WTC11 (cell line): ENCODE measurements at regions not wholly inside any gene's neighbourhood (a gene's known extent, or its start where the extent isn't known, plus 50 kb on each side); places are given as distances from the start of the nearest gene placed in this dataset.

Experiments used
- ATAC-seq: fragments of 200-7000 bp; cut with Tn5 transposase; 2 replicates; pipeline ENCODE4 v1.10.0; 2021; ENCODE audit warnings: mild to moderate bottlenecking, moderate library complexity
- CTCF ChIA-PET: fragments of 300-600 bp; sonication (Branson Sonifier 250); formaldehyde crosslinking; loops from one replicate; lab custom pipeline; 2021; ENCODE audit warnings: antibody characterized with exemption; lab: Charles Lee
- POLR2A ChIA-PET: fragments of 350-600 bp; sonication (Branson Sonifier 250); formaldehyde crosslinking; loops from one replicate; lab custom pipeline; 2021; ENCODE audit warnings: antibody characterized with exemption; lab: Charles Lee
- DNase-seq: peaks from one replicate; pipeline ENCODE4 v3.0.0; 2021; ENCODE audit warnings: low spot score
- H3K27ac Mint-ChIP-seq: 2 replicates; pipeline ENCODE4 v1.8.0; 2021; ENCODE audit warnings: mixed read lengths
- H3K27me3 Mint-ChIP-seq: 2 replicates; pipeline ENCODE4 v1.8.0; 2021; ENCODE audit warnings: low read depth, mild to moderate bottlenecking, moderate library complexity, mixed read lengths
- H3K36me3 Mint-ChIP-seq: 2 replicates; pipeline ENCODE4 v1.8.0; 2021; ENCODE audit warnings: mixed read lengths
- H3K4me1 Mint-ChIP-seq: 2 replicates; pipeline ENCODE4 v1.8.0; 2022; ENCODE audit warnings: mixed read lengths
- H3K4me3 Mint-ChIP-seq: 2 replicates; pipeline ENCODE4 v1.8.0; 2021; ENCODE audit warnings: mild to moderate bottlenecking, moderate library complexity, mixed read lengths
- H3K9me3 Mint-ChIP-seq: 2 replicates; pipeline ENCODE4 v1.8.0; 2021; ENCODE audit warnings: mixed read lengths
- ATF2 ChIP-seq: sonication (generic); formaldehyde crosslinking; IDR thresholded peaks from 2 replicates; pipeline ENCODE4 v1.8.1; 2022; ENCODE audit warnings: low read depth, missing genetic modification reagents, borderline replicate concordance
- EMX1 ChIP-seq: fragments of 250-450 bp; sonication (Bioruptor Pico); IDR thresholded peaks from 2 replicates; pipeline ENCODE4 v1.8.0; 2021; ENCODE audit warnings: mild to moderate bottlenecking
- ERG ChIP-seq: fragments of 250-450 bp; sonication (Bioruptor Pico); IDR thresholded peaks from 2 replicates; pipeline ENCODE4 v1.8.0; 2021; ENCODE audit warnings: mild to moderate bottlenecking
- ETV6 ChIP-seq: sonication (generic); formaldehyde crosslinking; IDR thresholded peaks from 2 replicates; pipeline ENCODE4 v1.8.1; 2022; ENCODE audit warnings: mild to moderate bottlenecking, missing genetic modification reagents
- FOXK1 ChIP-seq: sonication (generic); formaldehyde crosslinking; IDR thresholded peaks from 2 replicates; pipeline ENCODE4 v1.8.0; 2022; ENCODE audit warnings: mild to moderate bottlenecking, moderate library complexity, missing genetic modification reagents
- GTF2I ChIP-seq: fragments of 250-450 bp; sonication (Bioruptor Pico); conservative IDR thresholded peaks from 2 replicates; pipeline ENCODE4 v1.4.0; 2021; ENCODE audit warnings: mild to moderate bottlenecking
- IRF1 ChIP-seq: sonication (generic); formaldehyde crosslinking; IDR thresholded peaks from 2 replicates; pipeline ENCODE4 v1.8.0; 2023; ENCODE audit warnings: missing genetic modification reagents
- IRF2 ChIP-seq: sonication (generic); formaldehyde crosslinking; IDR thresholded peaks from 2 replicates; pipeline ENCODE4 v1.8.0; 2022; ENCODE audit warnings: low read depth, missing genetic modification reagents, borderline replicate concordance
- MAX ChIP-seq: sonication (generic); formaldehyde crosslinking; IDR thresholded peaks from 2 replicates; pipeline ENCODE4 v1.8.0; 2022; ENCODE audit warnings: mild to moderate bottlenecking, missing genetic modification reagents
- NR3C1 ChIP-seq: sonication (generic); formaldehyde crosslinking; conservative IDR thresholded peaks from 2 replicates; pipeline ENCODE4 v1.8.1; 2023; ENCODE audit warnings: low read depth, mild to moderate bottlenecking, missing genetic modification reagents
- PRDM15 ChIP-seq: sonication (generic); formaldehyde crosslinking; IDR thresholded peaks from 2 replicates; pipeline ENCODE4 v1.8.0; 2022; ENCODE audit warnings: missing genetic modification reagents
- PREB ChIP-seq: sonication (generic); formaldehyde crosslinking; IDR thresholded peaks from 2 replicates; pipeline ENCODE4 v1.8.1; 2022; ENCODE audit warnings: mild to moderate bottlenecking, missing genetic modification reagents, moderate library complexity, borderline replicate concordance
- SOX15 ChIP-seq: fragments of 250-450 bp; sonication (Bioruptor Pico); IDR thresholded peaks from 2 replicates; pipeline ENCODE4 v1.9.0; 2021; ENCODE audit warnings: mild to moderate bottlenecking
- TCF7 ChIP-seq: sonication (generic); formaldehyde crosslinking; IDR thresholded peaks from 2 replicates; pipeline ENCODE4 v1.8.0; 2022; ENCODE audit warnings: mild to moderate bottlenecking, low read depth, missing genetic modification reagents, moderate library complexity
- TEAD1 ChIP-seq: sonication (generic); formaldehyde crosslinking; IDR thresholded peaks from 2 replicates; pipeline ENCODE4 v1.8.0; 2022; ENCODE audit warnings: mild to moderate bottlenecking, missing genetic modification reagents
- USF2 ChIP-seq: sonication (generic); formaldehyde crosslinking; IDR thresholded peaks from 2 replicates; pipeline ENCODE4 v1.8.1; 2023; ENCODE audit warnings: mild to moderate bottlenecking, missing genetic modification reagents, moderate library complexity
- ZNF219 ChIP-seq: sonication (generic); formaldehyde crosslinking; IDR thresholded peaks from 2 replicates; pipeline ENCODE4 v1.8.0; 2023; ENCODE audit warnings: missing genetic modification reagents, mild to moderate bottlenecking, borderline replicate concordance
- ZNF232 ChIP-seq: sonication (generic); formaldehyde crosslinking; IDR thresholded peaks from 2 replicates; pipeline ENCODE4 v1.8.0; 2022; ENCODE audit warnings: mild to moderate bottlenecking, missing genetic modification reagents
- ZNF416 ChIP-seq: fragments of 250-450 bp; sonication (Bioruptor Pico); IDR thresholded peaks from 2 replicates; pipeline ENCODE4 v1.9.0; 2021; ENCODE audit warnings: mild to moderate bottlenecking, inconsistent platforms

GRCh38 chr11:15750535-15751308 lies 605.6 kb downstream of the SOX6 start:
- Mint-ChIP-seq H3K9me3 (peaks cover 9% of the 10 kb centered on the region; the same call in 1 of the 2 replicates), H3K27ac (no peak overlapping the region), H3K27me3 (no peaks in the 10 kb centered on the region), H3K36me3 (no peaks in the 10 kb centered on the region)
- POLR2A ChIA-PET: interaction anchor here (0.6 kb wide), 1 partner anchor 556 kb away, joined by 5 read pairs; no protein-coding TSS in a partner anchor
- TF ChIP-seq TCF7 (no peak), ZNF416 (CRISPR knock-in tag) (no peak), USF2 (0 out of 2 replicates have a peak, but pooled peaks have one; percentile 15)
- TF ChIP-seq, all 79 proteins: peak for 1
- no peak for DNase-seq
- ATAC-seq: no peak
- H3K4me1 Mint-ChIP-seq: peaks cover 6% of the 10 kb centered on the region; the same call in 1 of the 2 replicates
- no peak overlapping the region for H3K4me3 Mint-ChIP-seq
- CTCF ChIA-PET: interaction anchor here (0.9 to 1.7 kb wide), 2 partner anchors 100 to 121 kb away, joined by 3 to 7 read pairs; no protein-coding TSS in a partner anchor

- DNase-seq (no peak), ATAC-seq (no peak)
- ChIA-PET POLR2A (no interaction called here), CTCF (interaction anchor here (1.0 kb wide), 1 partner anchor 104 kb away, joined by 3 read pairs; no protein-coding TSS in a partner anchor)
- H3K4me3 Mint-ChIP-seq: no peak overlapping the region
- H3K27me3 Mint-ChIP-seq: no peaks in the 10 kb centered on the region
- TF ChIP-seq MAX (CRISPR knock-in tag): no peak
- TF ChIP-seq GTF2I (CRISPR knock-in tag): no peak
- TF ChIP-seq ATF2 (CRISPR knock-in tag): no peak
- no peak for TF ChIP-seq ZNF219 (CRISPR knock-in tag)
- no peak for TF ChIP-seq EMX1 (CRISPR knock-in tag)
- TF ChIP-seq ZNF232 (CRISPR knock-in tag): no peak
- no peak for TF ChIP-seq TEAD1 (CRISPR knock-in tag)
- TF ChIP-seq ETV6: no peak
- no peak for TF ChIP-seq PRDM15 (CRISPR knock-in tag)
- TF ChIP-seq IRF1 (CRISPR knock-in tag): no peak
- TF ChIP-seq ERG (CRISPR knock-in tag): no peak
- no peak for TF ChIP-seq IRF2
- TF ChIP-seq PREB (CRISPR knock-in tag): no peak
- no peak for TF ChIP-seq NR3C1 (CRISPR knock-in tag)
- TF ChIP-seq FOXK1 (CRISPR knock-in tag): no peak
- TF ChIP-seq SOX15 (CRISPR knock-in tag): no peak
- no peak for TF ChIP-seq USF2
- H3K36me3 Mint-ChIP-seq: no peaks in the 10 kb centered on the region
- H3K27ac Mint-ChIP-seq: no peak overlapping the region
- peaks cover 18% of the 10 kb centered on the region for H3K4me1 Mint-ChIP-seq
- H3K9me3 Mint-ChIP-seq: peaks cover 9% of the 10 kb centered on the region; the same call in 1 of the 2 replicates
Measured at GRCh38 chr11:15754221-15754620, 602.1 kb downstream of the SOX6 start.
